Activated T-helper 1 cell treated with anti-CD3 and anti-CD28 coated beads, Interleukin-12 subunit alpha, Interleukin-12 subunit beta, Interleukin-2, Interleukin-4 antibody, amounts not matched to agents 30 ng/mL and 10 ng/mL and 1 ng/mL, durations not matched to agents 14 hours and 24 hours and 36 hours (primary cell): ENCODE measurements at regions not wholly inside any gene's neighbourhood (a gene's known extent, or its start where the extent isn't known, plus 50 kb on each side); places are given as distances from the start of the nearest gene placed in this dataset.
"Not testable (repeated sequence)": the region's sequence is repeated elsewhere in the genome, so short reads cannot be mapped to it uniquely, and the experiment has no call there.

Source experiments
- DNase-seq: peaks from one replicate; pipeline ENCODE4 v3.0.0; 2021; ENCODE audit warnings: low spot score
- H3K27ac Mint-ChIP-seq: one replicate; pipeline ENCODE4 v1.8.0; 2021; ENCODE audit warnings: mild to moderate bottlenecking, mixed read lengths
- H3K27me3 Mint-ChIP-seq: one replicate; pipeline ENCODE4 v1.8.0; 2022; ENCODE audit warnings: mild to moderate bottlenecking, moderate library complexity, mixed read lengths; ENCODE audit not compliant: insufficient read depth
- H3K36me3 Mint-ChIP-seq: one replicate; pipeline ENCODE4 v1.8.0; 2021; ENCODE audit warnings: low read depth, mixed read lengths
- H3K4me1 Mint-ChIP-seq: one replicate; pipeline ENCODE4 v1.8.0; 2021; ENCODE audit warnings: low read depth, mixed read lengths
- H3K4me3 Mint-ChIP-seq: one replicate; pipeline ENCODE4 v1.8.0; 2021; ENCODE audit warnings: mild to moderate bottlenecking, moderate library complexity, mixed read lengths
- H3K9me3 Mint-ChIP-seq: one replicate; pipeline ENCODE4 v1.8.0; 2021; ENCODE audit warnings: mixed read lengths
- intact Hi-C: fragments of 100-400 bp; cut with micrococcal nuclease; formaldehyde crosslinking; loops from one replicate; pipeline ENCODE4 v1.15.1; 2024

- intact Hi-C loops = no loop called here
- no peaks in the 10 kb centered on the region for H3K9me3 Mint-ChIP-seq
- peaks cover 20% of the 10 kb centered on the region for H3K27me3 Mint-ChIP-seq
- H3K36me3 Mint-ChIP-seq = no peaks in the 10 kb centered on the region
- no peak overlapping the region for H3K27ac Mint-ChIP-seq
- no peaks in the 10 kb centered on the region for H3K4me1 Mint-ChIP-seq
- H3K4me3 Mint-ChIP-seq = no peak overlapping the region
- no peak for DNase-seq
Measured at GRCh38 chr2:131584380-131584779, 56.7 kb downstream of the CCDC74A start.

GRCh38 chr2:131584940-131585339, 57.3 kb downstream of the CCDC74A start:
- Mint-ChIP-seq H3K27ac (no peak overlapping the region), H3K4me1 (no peaks in the 10 kb centered on the region), H3K9me3 (no peaks in the 10 kb centered on the region), H3K36me3 (no peaks in the 10 kb centered on the region), H3K27me3 (peaks cover 20% of the 10 kb centered on the region), H3K4me3 (no peak overlapping the region)
- intact Hi-C loops = no loop called here
- no peak for DNase-seq

- intact Hi-C loops = no loop called here
- H3K4me1 Mint-ChIP-seq = no peaks in the 10 kb centered on the region
- H3K36me3 Mint-ChIP-seq = no peaks in the 10 kb centered on the region
- no peaks in the 10 kb centered on the region for H3K9me3 Mint-ChIP-seq
- H3K27ac Mint-ChIP-seq = no peak overlapping the region
- no peak overlapping the region for H3K4me3 Mint-ChIP-seq
- H3K27me3 Mint-ChIP-seq = peaks cover 4% of the 10 kb centered on the region
- no peak for DNase-seq
Measured at GRCh38 chr2:131588152-131588873, 60.6 kb downstream of the CCDC74A start.

GRCh38 chr2:131589126-131589525, 61.4 kb downstream of the CCDC74A start:
- H3K27me3 Mint-ChIP-seq, intact Hi-C loops, H3K4me1 Mint-ChIP-seq, DNase-seq, H3K4me3 Mint-ChIP-seq, H3K36me3 Mint-ChIP-seq, H3K9me3 Mint-ChIP-seq, H3K27ac Mint-ChIP-seq: not testable (repeated sequence)

- Mint-ChIP-seq H3K36me3 (no peaks in the 10 kb centered on the region), H3K4me1 (no peaks in the 10 kb centered on the region), H3K27me3 (peaks cover 4% of the 10 kb centered on the region), H3K27ac (no peak overlapping the region), H3K4me3 (no peak overlapping the region), H3K9me3 (no peaks in the 10 kb centered on the region)
- intact Hi-C loops = no loop called here
- DNase-seq = no peak
Measured at GRCh38 chr2:131590366-131590765, 62.7 kb downstream of the CCDC74A start.

- H3K4me3 Mint-ChIP-seq = no peak overlapping the region
- peaks cover 6% of the 10 kb centered on the region for H3K27me3 Mint-ChIP-seq
- no peaks in the 10 kb centered on the region for H3K4me1 Mint-ChIP-seq
- intact Hi-C loops = no loop called here
- no peak overlapping the region for H3K27ac Mint-ChIP-seq
- no peaks in the 10 kb centered on the region for H3K9me3 Mint-ChIP-seq
- no peak for DNase-seq
- H3K36me3 Mint-ChIP-seq = no peaks in the 10 kb centered on the region
Measured at GRCh38 chr2:131590896-131591295, 63.2 kb downstream of the CCDC74A start.

GRCh38 chr2:131596561-131596960, 68.9 kb downstream of the CCDC74A start:
- intact Hi-C loops, H3K27ac Mint-ChIP-seq, H3K9me3 Mint-ChIP-seq, DNase-seq, H3K4me3 Mint-ChIP-seq, H3K4me1 Mint-ChIP-seq, H3K36me3 Mint-ChIP-seq: not testable (repeated sequence)
- H3K27me3 Mint-ChIP-seq = peaks cover 14% of the 10 kb centered on the region

- DNase-seq, H3K9me3 Mint-ChIP-seq, H3K27ac Mint-ChIP-seq, H3K4me3 Mint-ChIP-seq, intact Hi-C loops, H3K36me3 Mint-ChIP-seq, H3K4me1 Mint-ChIP-seq: not testable (repeated sequence)
- peaks cover 18% of the 10 kb centered on the region for H3K27me3 Mint-ChIP-seq
Measured at GRCh38 chr2:131602444-131602843, 74.8 kb downstream of the CCDC74A start.

- DNase-seq, H3K27ac Mint-ChIP-seq, H3K9me3 Mint-ChIP-seq, H3K4me1 Mint-ChIP-seq, H3K36me3 Mint-ChIP-seq, H3K4me3 Mint-ChIP-seq, intact Hi-C loops: not testable (repeated sequence)
- H3K27me3 Mint-ChIP-seq = peaks cover 14% of the 10 kb centered on the region
Measured at GRCh38 chr2:131604652-131605051, 77.0 kb downstream of the CCDC74A start.

- H3K4me3 Mint-ChIP-seq = not testable (repeated sequence)
Measured at GRCh38 chr2:131606366-131606765, 78.7 kb downstream of the CCDC74A start.

GRCh38 chr2:131607056-131607455, 79.4 kb downstream of the CCDC74A start:
- H3K9me3 Mint-ChIP-seq, intact Hi-C loops: not testable (repeated sequence)

More at GRCh38 chr2:131606366-131606765, 78.7 kb downstream of the CCDC74A start:
- H3K9me3 Mint-ChIP-seq, H3K27ac Mint-ChIP-seq, intact Hi-C loops, H3K4me1 Mint-ChIP-seq, H3K36me3 Mint-ChIP-seq, DNase-seq: not testable (repeated sequence)
- H3K27me3 Mint-ChIP-seq = peaks cover 14% of the 10 kb centered on the region

GRCh38 chr2:131614539-131614938, 86.9 kb downstream of the CCDC74A start:
- intact Hi-C loops, H3K4me1 Mint-ChIP-seq, H3K36me3 Mint-ChIP-seq, DNase-seq, H3K27me3 Mint-ChIP-seq, H3K27ac Mint-ChIP-seq, H3K9me3 Mint-ChIP-seq, H3K4me3 Mint-ChIP-seq: not testable (repeated sequence)

More at GRCh38 chr2:131607056-131607455, 79.4 kb downstream of the CCDC74A start:
- DNase-seq, H3K36me3 Mint-ChIP-seq, H3K27ac Mint-ChIP-seq, H3K4me1 Mint-ChIP-seq, H3K4me3 Mint-ChIP-seq: not testable (repeated sequence)
- H3K27me3 Mint-ChIP-seq = peaks cover 14% of the 10 kb centered on the region

- H3K9me3 Mint-ChIP-seq, H3K4me1 Mint-ChIP-seq, intact Hi-C loops, H3K4me3 Mint-ChIP-seq, H3K27ac Mint-ChIP-seq, H3K27me3 Mint-ChIP-seq, DNase-seq, H3K36me3 Mint-ChIP-seq: not testable (repeated sequence)
Measured at GRCh38 chr2:131618320-131618719, 90.6 kb downstream of the CCDC74A start.

GRCh38 chr2:131622874-131623273, 95.2 kb downstream of the CCDC74A start:
- H3K4me1 Mint-ChIP-seq, H3K27ac Mint-ChIP-seq, H3K27me3 Mint-ChIP-seq, intact Hi-C loops, H3K9me3 Mint-ChIP-seq, DNase-seq, H3K36me3 Mint-ChIP-seq, H3K4me3 Mint-ChIP-seq: not testable (repeated sequence)
